ENCODE measurements at regions not wholly inside any gene's neighbourhood (a gene's known extent, or its start where the extent isn't known, plus 50 kb on each side); places are given as distances from the start of the nearest gene placed in this dataset.

GRCh38 chr6:141361559-141361958 is 771.2 kb upstream of the GJE1 start:
- no peak for DNase-seq

GRCh38 chr6:141359953-141360352 is 772.8 kb upstream of the GJE1 start:
- no peak for DNase-seq

DNA sequence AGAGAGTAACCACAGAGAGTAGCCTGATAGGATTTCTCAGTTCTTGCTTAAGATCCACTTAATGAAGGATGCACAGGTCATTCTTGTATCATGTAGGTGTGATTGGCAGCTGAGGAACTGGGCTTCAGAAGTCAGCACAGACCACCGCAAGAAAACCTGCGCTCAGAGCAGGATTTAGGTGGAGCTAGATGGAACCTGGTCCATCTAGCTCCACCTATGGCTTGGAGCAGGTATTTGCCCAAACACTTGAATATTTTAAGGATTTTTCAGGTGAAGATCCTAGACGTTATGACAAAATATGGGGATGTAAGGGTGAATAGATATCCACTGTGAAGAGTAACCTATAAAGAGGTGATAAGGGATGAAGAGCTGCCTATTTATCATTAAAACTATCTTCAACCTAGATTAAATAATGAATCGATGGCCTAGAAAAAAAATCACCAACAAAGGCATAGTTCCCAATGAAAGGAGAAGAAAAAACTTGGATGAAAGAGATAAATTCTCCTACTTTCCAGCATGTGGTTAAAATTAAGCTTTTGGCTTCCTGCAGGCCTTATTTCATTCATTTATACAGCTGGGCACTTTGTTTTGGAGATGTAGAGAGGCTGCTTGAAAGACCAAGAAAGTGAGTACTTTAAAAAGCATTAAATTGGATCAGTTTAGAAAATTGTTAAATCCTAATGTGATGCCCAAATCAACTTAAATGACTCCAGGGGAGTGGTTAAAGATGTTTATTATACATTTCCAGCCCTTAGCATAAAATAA is 778.4 kb upstream of the GJE1 start:
- no peak for DNase-seq

- DNase-seq, result no peak
Measured at GRCh38 chr6:141351721-141352120, 781.0 kb upstream of the GJE1 start.

DNA sequence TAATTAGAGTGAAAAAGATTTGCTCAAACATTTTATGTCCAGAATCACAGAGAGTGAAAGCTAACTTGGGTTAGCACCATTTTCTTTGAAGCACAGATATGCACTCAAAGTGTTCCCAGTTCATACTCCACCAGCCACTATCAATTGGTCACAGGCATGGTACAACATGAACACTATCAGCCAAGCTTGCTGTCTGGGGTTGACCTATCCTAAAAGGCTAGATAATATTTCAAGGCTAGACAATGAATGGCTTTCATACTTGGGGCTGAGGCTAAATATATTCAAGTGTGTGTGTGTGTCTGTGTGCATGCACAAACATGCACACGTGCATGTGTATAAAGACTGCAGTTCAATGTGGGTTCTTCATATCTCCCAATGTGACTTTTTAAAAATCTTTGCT is 783.0 kb upstream of the GJE1 start:
- no peak for DNase-seq

DNA sequence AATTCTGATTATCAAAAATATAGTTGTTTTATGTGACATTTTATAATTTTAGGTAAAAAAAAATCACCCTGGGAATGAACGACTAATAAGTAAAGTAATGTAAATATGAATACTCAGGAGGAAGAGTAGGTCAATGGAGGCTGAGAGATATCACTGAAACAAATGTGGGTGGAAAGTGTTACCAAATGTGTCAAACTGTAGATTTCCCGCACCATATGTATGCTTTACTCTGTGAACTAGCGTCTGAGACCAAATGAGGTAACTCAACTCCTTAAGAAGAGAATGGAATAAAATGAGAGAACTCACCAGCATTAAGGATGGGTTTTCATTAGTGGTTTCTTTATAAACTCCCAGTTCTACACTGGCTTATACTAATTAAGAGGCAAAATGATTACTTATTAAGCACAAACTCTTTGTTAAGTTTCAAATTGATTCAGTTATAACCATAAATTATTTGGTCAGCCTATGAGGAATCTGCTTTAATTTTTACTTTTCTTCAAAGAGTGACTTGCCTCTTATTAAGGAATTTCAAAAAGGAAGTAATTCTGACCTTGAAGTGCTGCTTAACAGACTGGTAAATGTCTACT is 784.7 kb upstream of the GJE1 start:
- DNase-seq, result no peak

DNA sequence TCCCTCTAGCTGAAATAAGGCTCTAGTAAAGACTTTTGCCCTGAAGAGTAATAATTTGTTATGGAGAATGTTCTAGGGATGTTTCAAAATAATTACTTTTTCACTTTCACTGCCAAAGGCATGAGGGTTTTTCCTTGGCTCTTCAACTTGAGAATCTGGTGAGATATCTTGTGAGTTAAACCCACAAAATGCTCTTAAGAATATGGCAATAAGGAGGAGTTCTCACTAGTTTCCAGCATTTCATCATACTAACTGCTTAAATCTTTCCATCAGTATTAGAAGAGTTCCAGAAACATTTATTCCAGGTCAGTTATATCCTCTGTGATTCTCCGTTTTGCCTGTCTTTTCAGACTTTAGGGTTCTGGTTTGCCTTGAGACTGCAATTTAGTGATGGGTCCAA is 785.6 kb upstream of the GJE1 start:
- DNase-seq, result no peak

DNA sequence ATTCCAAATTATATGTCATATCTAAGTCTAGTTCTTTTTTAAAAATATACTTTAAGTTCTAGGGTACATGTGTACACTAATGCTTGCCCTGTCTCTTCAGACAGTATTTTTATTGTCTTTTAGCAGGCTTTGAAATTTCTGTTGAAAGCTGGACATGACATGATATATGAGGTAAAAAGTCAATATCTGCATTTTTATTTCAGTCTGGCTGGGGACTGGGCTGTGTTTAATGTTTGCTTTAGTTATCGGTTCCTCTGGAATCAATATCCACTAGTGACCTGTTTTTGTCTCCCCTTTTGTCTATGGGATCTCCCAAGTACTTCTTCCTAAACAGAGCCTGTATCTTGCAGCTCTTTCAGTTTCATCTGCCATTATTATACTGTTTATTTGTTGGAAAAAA is 786.2 kb upstream of the GJE1 start:
- no peak for DNase-seq

GRCh38 chr6:141337191-141337590 is 795.5 kb upstream of the GJE1 start:
- DNase-seq, result no peak

DNA sequence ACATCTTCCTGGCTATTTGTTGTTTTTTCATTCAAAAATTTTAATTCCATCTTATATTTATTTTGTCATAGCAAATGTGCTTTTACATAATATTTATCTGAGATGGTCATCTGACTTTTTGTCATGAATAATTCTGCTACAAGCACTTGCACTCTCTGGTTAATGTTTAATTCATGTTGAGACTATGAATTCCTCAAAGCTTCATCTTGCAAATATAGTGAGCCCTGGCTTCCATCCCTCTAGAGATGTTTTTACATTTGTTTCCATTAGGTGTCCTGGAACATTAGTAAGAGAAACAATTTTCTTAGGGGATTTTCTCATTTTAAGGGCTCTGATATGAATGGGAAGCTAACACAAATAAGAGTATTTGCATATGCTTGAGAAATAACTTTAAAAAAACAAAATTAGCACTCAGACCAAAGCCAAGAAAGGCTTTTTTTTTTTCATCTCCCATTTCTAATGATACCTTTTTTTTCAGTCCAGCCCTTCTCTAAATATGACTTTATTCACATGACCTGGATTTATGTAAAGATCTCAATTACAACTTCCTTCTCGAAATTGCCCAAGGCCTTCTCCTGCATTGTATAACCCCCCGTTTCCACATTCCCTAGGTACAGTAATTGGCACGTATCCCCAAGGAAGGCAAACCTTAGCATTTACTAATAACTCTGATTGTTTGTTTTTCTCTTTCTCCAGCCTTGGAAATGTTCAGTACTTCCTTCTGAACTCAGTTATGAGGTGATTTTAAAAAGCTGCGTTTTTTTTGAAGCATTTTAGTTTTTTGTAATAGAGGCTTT is 797.0 kb upstream of the GJE1 start:
- no peak for DNase-seq

GRCh38 chr6:141326925-141327324 is 805.8 kb upstream of the GJE1 start:
- no peak for DNase-seq

- peak; percentile 40 for DNase-seq
Measured at GRCh38 chr6:141326426-141326825, 806.3 kb upstream of the GJE1 start.

DNA sequence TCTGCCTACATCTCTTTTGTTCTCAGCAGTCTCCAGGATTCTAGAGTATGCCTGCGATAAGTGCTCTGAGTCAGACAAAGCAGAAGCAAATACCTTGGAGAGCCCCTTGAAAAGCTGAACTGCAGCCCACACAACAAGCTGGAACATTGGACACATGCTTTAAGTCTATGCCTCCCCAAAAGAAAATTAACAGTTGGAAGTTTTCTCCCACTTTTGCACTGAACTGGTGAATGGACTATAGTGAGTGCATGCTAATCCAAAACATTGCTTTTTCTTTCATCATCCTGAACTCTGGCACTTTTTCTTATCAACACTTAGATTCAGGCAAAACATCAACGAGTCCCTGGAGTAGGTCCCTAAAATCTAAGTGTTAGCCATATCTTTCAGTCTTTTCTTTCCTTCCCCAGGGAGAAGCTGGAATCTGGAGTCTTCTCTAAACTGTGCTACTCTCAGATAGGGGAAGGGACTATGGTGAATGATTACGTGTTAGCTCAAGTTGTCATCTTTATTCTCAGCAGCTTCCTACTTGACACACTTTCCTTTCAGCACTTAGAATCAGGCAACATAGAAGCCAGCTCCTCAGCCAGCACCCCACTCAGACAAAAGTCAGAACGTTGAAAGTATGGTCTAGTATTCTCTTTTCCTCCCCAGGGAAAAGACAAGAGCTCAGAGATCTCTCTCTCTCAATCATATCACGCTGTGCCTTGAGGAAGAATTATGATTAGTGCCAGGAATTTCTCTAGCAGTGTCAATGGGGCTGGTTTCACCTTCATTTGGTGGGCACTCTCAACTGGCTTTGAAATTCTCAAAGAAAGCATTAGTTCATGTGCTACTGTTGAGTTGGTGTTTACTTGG is 811.0 kb upstream of the GJE1 start:
- no peak for DNase-seq

DNA sequence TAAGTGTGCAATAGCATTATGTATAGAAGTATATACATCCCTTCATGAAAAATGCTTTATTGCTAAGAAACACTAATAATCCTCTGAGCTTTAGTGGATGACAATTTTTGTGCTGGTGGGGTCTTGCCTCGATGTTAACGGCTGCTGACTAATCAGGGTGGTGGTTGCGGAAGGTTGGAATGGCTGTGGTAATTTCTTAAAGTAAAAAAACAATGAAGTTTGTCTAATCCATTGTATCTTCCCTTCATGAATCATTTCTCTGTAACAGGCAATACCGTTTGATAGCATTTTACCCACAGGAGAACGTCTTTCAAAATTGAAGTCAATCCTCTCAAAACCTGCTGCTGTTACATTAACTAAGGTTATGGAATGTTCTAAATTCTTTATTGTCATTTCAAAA is 816.5 kb upstream of the GJE1 start:
- no peak for DNase-seq

DNA sequence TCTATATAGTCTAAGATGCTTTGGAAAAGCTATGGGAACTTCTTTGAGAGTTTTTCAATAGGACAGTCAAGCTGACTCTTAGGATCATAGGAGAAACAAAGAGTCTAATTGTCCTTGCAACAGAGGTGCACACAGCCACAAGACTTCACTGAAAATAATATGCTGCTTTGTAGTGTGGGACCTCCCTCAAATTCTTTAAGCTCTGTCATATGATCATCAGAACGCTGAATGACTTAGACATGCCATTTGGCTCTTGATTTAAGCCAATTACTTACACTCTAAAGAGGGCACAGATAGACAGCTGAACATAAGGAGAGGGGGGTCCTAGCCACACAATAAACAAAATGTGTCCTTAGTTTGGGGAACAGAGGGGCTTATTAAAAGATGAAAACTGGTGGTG is 818.7 kb upstream of the GJE1 start:
- DNase-seq, result no peak

DNA sequence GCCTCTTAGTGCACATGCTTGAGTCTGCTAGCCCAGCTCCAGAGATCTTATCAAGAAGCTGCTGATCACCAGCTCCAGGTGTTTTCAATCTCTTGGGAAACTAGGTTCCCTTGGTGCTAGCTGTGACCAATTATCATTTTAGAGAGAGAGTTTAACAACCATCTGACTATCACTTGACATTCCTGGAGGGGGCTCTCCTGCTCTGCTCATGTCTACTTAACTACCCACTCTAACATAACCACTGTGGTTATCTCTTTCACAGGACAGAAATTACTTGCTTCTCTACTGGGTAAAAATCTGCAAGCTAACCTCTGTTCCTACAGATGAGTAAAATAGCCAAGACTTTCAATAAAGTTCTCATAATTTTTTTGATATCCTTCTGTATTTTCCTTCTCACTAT is 823.4 kb upstream of the GJE1 start:
- DNase-seq, result no peak

DNA sequence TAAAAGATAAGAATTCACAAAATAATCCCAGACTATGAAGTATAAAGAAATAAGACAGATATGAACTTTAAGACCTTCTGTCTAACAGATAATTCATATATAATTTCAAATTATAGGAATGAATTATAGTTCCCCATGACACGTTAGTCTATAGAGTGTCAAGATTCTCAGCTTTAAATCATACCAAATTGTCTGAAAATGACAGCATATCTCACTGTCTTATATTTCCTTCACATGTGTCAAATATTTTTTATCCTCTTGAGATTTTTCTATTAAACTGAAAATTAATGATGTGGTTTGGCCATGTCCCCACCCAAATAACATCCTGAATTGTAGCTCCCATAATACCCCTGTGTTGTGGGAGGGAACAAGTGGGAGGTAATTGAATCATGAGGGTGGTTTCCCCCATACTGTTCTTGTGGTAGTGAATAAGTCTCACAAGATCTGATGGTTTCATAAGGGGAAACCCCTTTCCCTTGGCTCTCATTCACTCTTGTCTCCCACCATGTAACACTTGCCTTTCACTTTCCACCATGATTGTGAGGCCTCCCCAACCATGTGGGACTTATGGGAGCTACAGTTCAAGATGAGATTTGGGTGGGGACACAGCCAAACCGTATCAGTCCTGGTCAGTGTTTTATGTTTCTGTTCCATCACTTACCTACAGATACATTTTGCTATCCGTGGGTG is 825.3 kb upstream of the GJE1 start:
- DNase-seq, result peak; percentile 1

- DNase-seq, result no peak
Measured at GRCh38 chr6:141303907-141304306, 828.8 kb upstream of the GJE1 start.

DNA sequence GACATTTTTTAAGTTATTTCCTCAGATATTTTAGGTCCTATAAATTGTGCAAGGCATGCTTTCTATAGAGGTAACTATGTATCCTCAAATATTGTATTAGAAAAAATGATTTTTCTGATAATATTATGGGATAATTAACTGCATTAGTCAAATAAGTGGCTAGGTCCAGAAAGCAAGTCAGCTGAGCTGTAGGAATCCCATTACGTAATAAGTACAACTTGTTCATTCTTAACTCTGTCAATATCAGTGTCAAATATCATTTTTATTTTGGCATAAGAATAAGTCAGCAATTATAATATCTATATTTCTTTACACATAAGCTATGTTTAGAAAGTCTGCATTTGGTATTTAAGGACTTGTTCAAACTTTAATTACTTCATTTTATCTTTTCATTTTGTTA is 830.9 kb upstream of the GJE1 start:
- DNase-seq, result no peak

DNA sequence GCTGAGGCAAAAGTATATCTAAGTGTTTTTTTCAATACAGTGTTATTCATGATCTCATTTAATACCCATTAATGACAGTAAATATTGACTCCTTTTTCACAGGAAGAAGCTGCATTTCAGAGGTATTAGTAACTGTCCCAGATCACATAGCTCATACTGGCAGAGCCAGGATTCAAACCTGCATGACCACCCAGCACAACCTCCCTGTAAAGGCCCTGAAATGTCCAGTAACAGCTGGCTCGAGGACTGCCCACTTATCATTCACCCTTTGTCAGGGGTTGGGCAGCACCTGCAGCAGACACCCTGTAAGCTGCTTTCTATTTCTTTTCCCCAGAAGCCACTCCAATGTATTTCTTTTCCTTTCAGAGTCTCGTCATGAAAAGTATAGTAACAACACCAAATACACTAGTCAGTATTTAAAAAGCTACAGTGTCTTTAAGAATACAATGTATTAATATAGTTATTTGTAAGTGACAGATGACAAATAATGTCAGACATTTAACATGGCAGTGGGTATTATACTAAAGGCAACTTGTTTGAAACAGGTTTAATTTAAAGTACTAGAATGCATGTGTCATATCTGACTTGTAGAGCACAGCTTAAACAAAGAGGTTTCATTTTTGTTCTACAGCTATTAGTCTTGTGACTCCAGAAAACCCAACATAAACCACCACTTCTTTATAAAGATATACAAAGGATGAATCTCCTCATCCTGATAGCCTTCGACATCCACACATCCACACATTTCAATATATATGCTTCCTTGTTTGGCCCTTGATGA is 841.6 kb upstream of the GJE1 start:
- no peak for DNase-seq

GRCh38 chr6:141288947-141289346 is 843.8 kb upstream of the GJE1 start:
- DNase-seq, result no peak

- no peak for DNase-seq
Measured at GRCh38 chr6:141282263-141282662, 850.5 kb upstream of the GJE1 start.

Data from activated T-cell treated with anti-CD3 and anti-CD28 coated beads for 4 hours (primary cell).